SK-N-SH treated with all-trans-retinoic acid at 6 μM for 48 hours (cell line): ENCODE measurements at regions not wholly inside any gene's neighbourhood (a gene's known extent, or its start where the extent isn't known, plus 50 kb on each side); places are given as distances from the start of the nearest gene placed in this dataset.

Source experiments
- ATAC-seq: fragments of 200-7000 bp; cut with Tn5 transposase; 3 replicates; pipeline ENCODE4 v1.9.1; 2020; ENCODE audit warnings: mild to moderate bottlenecking, moderate library complexity
- ARNTL ChIP-seq: fragments of 450-650 bp; formaldehyde crosslinking; IDR thresholded peaks from 2 replicates; pipeline ENCODE4 v1.5.0; 2020; ENCODE audit warnings: low read depth, mild to moderate bottlenecking, moderate library complexity, borderline replicate concordance
- BACH2 ChIP-seq: fragments of 250-450 bp; sonication (Bioruptor Pico); IDR thresholded peaks from 2 replicates; pipeline ENCODE4 v1.9.0; 2021; ENCODE audit warnings: mild to moderate bottlenecking, borderline replicate concordance
- CSDC2 ChIP-seq: fragments of 250-450 bp; sonication (Bioruptor Pico); IDR thresholded peaks from 2 replicates; pipeline ENCODE4 v1.5.0; 2020; ENCODE audit warnings: mild to moderate bottlenecking, moderate library complexity
- ESRRG ChIP-seq: fragments of 250-450 bp; sonication (Bioruptor Pico); IDR thresholded peaks from 2 replicates; pipeline ENCODE4 v1.6.1; 2021; ENCODE audit warnings: mild to moderate bottlenecking
- GLIS3 ChIP-seq: fragments of 250-450 bp; sonication (Bioruptor Pico); IDR thresholded peaks from 2 replicates; pipeline ENCODE4 v1.5.0; 2020; ENCODE audit warnings: mild to moderate bottlenecking, moderate library complexity
- ISL1 ChIP-seq: fragments of 250-450 bp; sonication (Bioruptor Pico); IDR thresholded peaks from 2 replicates; pipeline ENCODE4 v2.1.2; 2022; ENCODE audit warnings: mild to moderate bottlenecking, moderate library complexity
- OSR1 ChIP-seq: fragments of 250-450 bp; sonication (Bioruptor Pico); IDR thresholded peaks from 2 replicates; pipeline ENCODE4 v1.8.0; 2022; ENCODE audit warnings: moderate library complexity, mild to moderate bottlenecking, inconsistent platforms
- PPARA ChIP-seq: fragments of 250-450 bp; sonication (Bioruptor Pico); IDR thresholded peaks from 2 replicates; pipeline ENCODE4 v1.5.0; 2020; ENCODE audit warnings: mild to moderate bottlenecking, borderline replicate concordance
- RARB ChIP-seq: fragments of 250-450 bp; sonication (Bioruptor Pico); IDR thresholded peaks from 2 replicates; pipeline ENCODE4 v1.8.0; 2021; ENCODE audit warnings: mild to moderate bottlenecking, moderate library complexity
- TCF4 ChIP-seq: fragments of 250-450 bp; sonication (Bioruptor Pico); IDR thresholded peaks from 2 replicates; pipeline ENCODE4 v1.8.0; 2021; ENCODE audit warnings: mild to moderate bottlenecking, moderate library complexity, borderline replicate concordance
- TOX ChIP-seq: fragments of 250-450 bp; sonication (Bioruptor Pico); IDR thresholded peaks from 2 replicates; pipeline ENCODE4 v1.8.0; 2021; ENCODE audit warnings: mild to moderate bottlenecking, moderate library complexity, borderline replicate concordance
- ZC3H10 ChIP-seq: fragments of 250-450 bp; sonication (Bioruptor Pico); IDR thresholded peaks from 2 replicates; pipeline ENCODE4 v1.5.1; 2021; ENCODE audit warnings: mild to moderate bottlenecking, moderate library complexity
- ZFP3 ChIP-seq: fragments of 250-450 bp; sonication (Bioruptor Pico); IDR thresholded peaks from 2 replicates; pipeline ENCODE4 v1.5.0; 2020; ENCODE audit warnings: mild to moderate bottlenecking, moderate library complexity
- ZFP30 ChIP-seq: fragments of 450-650 bp; formaldehyde crosslinking; IDR thresholded peaks from 2 replicates; pipeline ENCODE4 v1.5.0; 2022; ENCODE audit warnings: mild to moderate bottlenecking, moderate library complexity
- ZNF565 ChIP-seq: fragments of 450-650 bp; formaldehyde crosslinking; conservative IDR thresholded peaks from 2 replicates; pipeline ENCODE4 v1.5.0; 2020; ENCODE audit warnings: low read depth, mild to moderate bottlenecking, moderate library complexity
- ZNF70 ChIP-seq: fragments of 450-650 bp; formaldehyde crosslinking; IDR thresholded peaks from 2 replicates; pipeline ENCODE4 v1.5.0; 2020; ENCODE audit warnings: mild to moderate bottlenecking, moderate library complexity
- ZNF8 ChIP-seq: fragments of 450-650 bp; formaldehyde crosslinking; IDR thresholded peaks from 2 replicates; pipeline ENCODE4 v1.5.0; 2020; ENCODE audit warnings: mild to moderate bottlenecking, moderate library complexity
- TF ChIP-seq, protein P1 (sequence below): fragments of 250-450 bp; sonication (Bioruptor Pico); IDR thresholded peaks from 2 replicates; pipeline ENCODE4 v1.5.1; 2020; ENCODE audit warnings: low read depth, mild to moderate bottlenecking, moderate library complexity
- TF ChIP-seq, protein P2 (sequence below): fragments of 250-450 bp; sonication (Bioruptor Pico); IDR thresholded peaks from 2 replicates; pipeline ENCODE4 v1.5.1; 2021; ENCODE audit warnings: mild to moderate bottlenecking, moderate library complexity
- TF ChIP-seq, protein P3 (sequence below): fragments of 250-450 bp; sonication (Bioruptor Pico); IDR thresholded peaks from 2 replicates; pipeline ENCODE4 v1.8.0; 2020; ENCODE audit warnings: mild to moderate bottlenecking, moderate library complexity, borderline replicate concordance

DNA sequence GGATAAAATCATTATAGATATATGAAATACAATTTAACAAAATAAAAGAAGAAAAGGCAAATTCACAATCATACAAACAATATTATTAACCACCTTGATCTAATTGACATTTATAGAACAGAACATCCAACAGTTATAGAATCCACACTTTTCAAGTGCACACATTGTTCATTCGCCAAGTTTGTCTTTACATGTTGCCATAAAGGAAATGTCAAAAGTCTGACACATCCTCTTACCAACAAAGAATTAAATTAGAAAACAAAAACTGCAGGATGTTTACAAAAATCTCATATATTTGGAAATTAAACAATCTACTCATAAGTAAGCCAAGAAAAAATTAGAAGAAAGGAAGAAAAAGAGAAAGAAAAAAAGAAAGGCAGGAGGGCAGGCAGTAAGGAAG lies 909.2 kb upstream of the EPHA6 start (continued):
- TF ChIP-seq ISL1 (CRISPR knock-in tag): no peak
- TF ChIP-seq, all 23 proteins: peak for 0

DNA sequence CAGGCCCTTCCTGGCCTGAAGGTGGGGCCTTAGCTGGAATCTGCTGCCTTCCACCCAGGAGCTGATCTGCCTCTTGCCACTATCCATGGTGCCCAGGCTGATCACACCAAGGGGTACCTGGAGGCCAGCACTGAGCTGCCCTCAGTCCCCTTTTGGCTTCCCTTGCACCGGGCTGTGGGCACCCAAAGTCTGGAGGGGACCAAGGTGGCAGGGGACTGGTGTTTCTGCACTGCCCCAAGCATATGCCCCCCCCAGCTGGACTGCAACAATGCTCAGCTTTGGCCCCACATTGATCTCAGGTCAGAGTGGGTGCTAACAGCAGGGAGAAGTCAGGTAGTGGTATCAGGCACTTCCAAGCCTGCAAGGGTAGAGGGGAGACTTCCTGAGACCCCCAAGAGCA lies 902.6 kb upstream of the EPHA6 start:
- ATAC-seq: no peak
- TF ChIP-seq PPARA (CRISPR knock-in tag): no peak
- no peak for TF ChIP-seq TCF4
- TF ChIP-seq ARNTL: no peak
- TF ChIP-seq, protein P1, sequence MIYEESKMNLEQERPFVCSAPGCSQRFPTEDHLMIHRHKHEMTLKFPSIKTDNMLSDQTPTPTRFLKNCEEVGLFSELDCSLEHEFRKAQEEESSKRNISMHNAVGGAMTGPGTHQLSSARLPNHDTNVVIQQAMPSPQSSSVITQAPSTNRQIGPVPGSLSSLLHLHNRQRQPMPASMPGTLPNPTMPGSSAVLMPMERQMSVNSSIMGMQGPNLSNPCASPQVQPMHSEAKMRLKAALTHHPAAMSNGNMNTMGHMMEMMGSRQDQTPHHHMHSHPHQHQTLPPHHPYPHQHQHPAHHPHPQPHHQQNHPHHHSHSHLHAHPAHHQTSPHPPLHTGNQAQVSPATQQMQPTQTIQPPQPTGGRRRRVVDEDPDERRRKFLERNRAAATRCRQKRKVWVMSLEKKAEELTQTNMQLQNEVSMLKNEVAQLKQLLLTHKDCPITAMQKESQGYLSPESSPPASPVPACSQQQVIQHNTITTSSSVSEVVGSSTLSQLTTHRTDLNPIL (CRISPR knock-in tag): no peak
- TF ChIP-seq ZFP3 (CRISPR knock-in tag): no peak

DNA sequence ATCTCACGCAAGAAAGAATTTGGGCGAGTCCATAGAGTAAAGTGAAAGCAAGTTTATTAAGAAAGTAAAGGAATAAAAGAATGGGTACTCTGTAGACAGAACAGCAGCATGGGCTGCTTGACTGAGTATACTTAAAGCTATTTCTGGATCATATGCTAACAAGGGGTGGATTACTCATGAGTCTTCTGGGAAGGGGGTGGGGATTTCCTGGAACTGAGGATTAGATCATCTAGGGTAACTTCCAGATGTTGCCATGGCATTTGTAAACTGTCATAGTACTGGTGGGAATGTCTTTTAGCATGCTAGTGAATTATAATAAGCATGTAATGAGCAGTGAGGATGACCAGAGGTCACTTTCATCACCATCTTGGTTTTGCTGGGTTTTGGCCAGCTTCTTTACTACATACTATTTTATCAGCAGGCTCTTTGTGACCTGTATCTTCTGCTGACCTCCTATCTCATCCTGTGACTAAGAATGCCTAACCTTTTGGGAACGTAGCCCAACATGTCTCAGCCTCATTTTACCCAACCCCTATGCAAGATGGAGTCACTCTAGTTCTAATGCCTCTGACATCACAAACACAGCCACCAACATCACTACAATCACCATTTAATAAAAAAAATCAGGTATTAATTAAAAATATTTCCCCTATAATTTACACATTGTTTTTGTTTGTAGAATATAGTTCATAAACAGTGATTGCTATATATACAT lies 890.7 kb upstream of the EPHA6 start:
- peak; percentile 98 for ATAC-seq
- TF ChIP-seq ESRRG (CRISPR knock-in tag) (no peak), ZFP3 (CRISPR knock-in tag) (peak; percentile 37; the same call in 1 of the 2 replicates), ZC3H10 (no peak; the same call in 1 of the 2 replicates), BACH2 (CRISPR knock-in tag) (no peak), ZFP30 (CRISPR knock-in tag) (no peak), ISL1 (CRISPR knock-in tag) (0 out of 2 replicates have a peak, but pooled peaks have one; percentile 26), RARB (no peak), PPARA (CRISPR knock-in tag) (no peak), OSR1 (CRISPR knock-in tag) (peak; percentile 80; the same call in 1 of the 2 replicates), TOX (CRISPR knock-in tag) (no peak), TCF4 (no peak), ZNF565 (no peak), GLIS3 (CRISPR knock-in tag) (no peak), CSDC2 (CRISPR knock-in tag) (peak; percentile 32; the same call in 1 of the 2 replicates), ZNF70 (CRISPR knock-in tag) (no peak), ZNF8 (CRISPR knock-in tag) (no peak)
- TF ChIP-seq, protein P2, sequence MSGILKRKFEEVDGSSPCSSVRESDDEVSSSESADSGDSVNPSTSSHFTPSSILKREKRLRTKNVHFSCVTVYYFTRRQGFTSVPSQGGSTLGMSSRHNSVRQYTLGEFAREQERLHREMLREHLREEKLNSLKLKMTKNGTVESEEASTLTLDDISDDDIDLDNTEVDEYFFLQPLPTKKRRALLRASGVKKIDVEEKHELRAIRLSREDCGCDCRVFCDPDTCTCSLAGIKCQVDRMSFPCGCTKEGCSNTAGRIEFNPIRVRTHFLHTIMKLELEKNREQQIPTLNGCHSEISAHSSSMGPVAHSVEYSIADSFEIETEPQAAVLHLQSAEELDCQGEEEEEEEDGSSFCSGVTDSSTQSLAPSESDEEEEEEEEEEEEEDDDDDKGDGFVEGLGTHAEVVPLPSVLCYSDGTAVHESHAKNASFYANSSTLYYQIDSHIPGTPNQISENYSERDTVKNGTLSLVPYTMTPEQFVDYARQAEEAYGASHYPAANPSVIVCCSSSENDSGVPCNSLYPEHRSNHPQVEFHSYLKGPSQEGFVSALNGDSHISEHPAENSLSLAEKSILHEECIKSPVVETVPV (CRISPR knock-in tag): no peak
- TF ChIP-seq, protein P1 (CRISPR knock-in tag): no peak

DNA sequence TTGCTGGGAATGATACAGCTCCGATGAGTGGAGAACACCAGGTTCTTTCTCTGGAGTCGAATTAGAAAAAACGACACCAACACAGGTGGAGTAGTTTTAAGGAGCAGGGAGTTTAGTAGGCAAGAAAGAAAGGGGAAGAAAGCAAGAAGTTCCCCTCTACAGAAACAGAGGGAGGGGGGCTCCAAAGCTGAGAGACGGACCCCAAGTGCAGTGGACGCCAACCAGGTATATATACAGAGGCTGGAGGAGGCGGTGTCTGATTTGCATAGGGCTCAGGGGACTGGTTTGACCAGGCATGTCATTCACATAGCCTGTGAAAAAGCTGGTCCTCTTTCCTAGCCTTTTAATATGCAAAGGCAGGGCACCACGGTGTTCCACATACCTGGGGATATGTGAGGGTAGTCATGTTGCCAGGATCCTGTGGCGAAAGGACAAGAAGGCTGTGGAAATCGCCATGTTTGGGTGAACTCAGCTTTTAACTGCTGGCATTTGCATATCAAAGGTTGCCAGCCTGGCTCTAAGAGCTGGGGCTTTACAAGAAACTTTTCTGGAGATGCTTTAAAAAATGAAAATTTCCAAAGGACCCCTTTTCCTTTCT lies 887.4 kb upstream of the EPHA6 start:
- no peak for ATAC-seq
- no peak for TF ChIP-seq BACH2 (CRISPR knock-in tag)
- TF ChIP-seq, all 23 proteins: peak for 0

DNA sequence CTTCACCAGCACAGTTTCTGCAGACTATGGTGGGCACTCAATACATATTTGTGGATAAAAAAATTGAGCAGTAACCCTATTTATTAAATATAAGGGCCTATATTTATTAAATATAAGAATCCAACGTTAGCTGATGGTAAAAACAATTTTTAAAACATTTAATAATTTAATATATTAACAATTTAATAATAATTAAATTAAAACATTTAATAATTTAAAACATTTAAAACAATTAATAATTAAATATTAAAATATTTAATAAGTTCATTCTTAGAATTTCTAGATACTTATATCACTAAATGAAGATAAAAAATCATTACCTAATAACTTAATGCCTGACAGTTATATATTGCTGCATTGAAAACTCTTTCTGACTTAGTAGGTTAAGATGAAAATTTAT lies 880.2 kb upstream of the EPHA6 start:
- no peak for ATAC-seq
- TF ChIP-seq ESRRG (CRISPR knock-in tag) (no peak), ZC3H10 (no peak), ZNF565 (no peak), ISL1 (CRISPR knock-in tag) (no peak), ZFP3 (CRISPR knock-in tag) (no peak)
- TF ChIP-seq, protein P3, sequence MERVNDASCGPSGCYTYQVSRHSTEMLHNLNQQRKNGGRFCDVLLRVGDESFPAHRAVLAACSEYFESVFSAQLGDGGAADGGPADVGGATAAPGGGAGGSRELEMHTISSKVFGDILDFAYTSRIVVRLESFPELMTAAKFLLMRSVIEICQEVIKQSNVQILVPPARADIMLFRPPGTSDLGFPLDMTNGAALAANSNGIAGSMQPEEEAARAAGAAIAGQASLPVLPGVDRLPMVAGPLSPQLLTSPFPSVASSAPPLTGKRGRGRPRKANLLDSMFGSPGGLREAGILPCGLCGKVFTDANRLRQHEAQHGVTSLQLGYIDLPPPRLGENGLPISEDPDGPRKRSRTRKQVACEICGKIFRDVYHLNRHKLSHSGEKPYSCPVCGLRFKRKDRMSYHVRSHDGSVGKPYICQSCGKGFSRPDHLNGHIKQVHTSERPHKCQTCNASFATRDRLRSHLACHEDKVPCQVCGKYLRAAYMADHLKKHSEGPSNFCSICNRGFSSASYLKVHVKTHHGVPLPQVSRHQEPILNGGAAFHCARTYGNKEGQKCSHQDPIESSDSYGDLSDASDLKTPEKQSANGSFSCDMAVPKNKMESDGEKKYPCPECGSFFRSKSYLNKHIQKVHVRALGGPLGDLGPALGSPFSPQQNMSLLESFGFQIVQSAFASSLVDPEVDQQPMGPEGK (CRISPR knock-in tag): no peak
